HG02798 (cell line): ENCODE measurements at regions not wholly inside any gene's neighbourhood (a gene's known extent, or its start where the extent isn't known, plus 50 kb on each side); places are given as distances from the start of the nearest gene placed in this dataset.

Experiments
- ATAC-seq: cut with Tn5 transposase; IDR thresholded peaks from one replicate; pipeline ENCODE4 v1.9.1; 2021; ENCODE audit warnings: mild to moderate bottlenecking; ENCODE audit not compliant: unreplicated experiment, poor library complexity

GRCh38 chr2:12263730-12264129, 453.0 kb upstream of the TRIB2 start:
- ATAC-seq = no peak

GRCh38 chr2:12264146-12264545, 452.6 kb upstream of the TRIB2 start:
- no peak for ATAC-seq

DNA sequence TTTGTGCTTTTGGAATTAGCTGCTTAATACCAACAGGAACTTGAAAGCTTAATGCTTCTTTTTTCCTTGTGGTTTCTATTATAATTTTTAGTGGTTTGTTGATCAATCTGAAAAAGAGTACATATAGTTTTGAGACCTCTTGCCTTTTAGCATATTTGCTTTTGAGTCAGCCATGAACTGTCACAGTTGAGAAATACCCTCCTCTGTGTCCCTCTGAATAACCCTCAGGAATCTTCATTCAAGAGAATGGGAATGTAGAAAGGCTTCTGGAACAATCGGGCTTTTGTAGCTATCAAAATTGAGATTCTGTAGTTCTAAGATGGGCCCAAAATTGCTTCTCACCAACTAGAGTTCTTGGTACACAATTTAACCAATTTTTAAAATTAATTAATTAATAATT, 451.1 kb upstream of the TRIB2 start:
- ATAC-seq = no peak

DNA sequence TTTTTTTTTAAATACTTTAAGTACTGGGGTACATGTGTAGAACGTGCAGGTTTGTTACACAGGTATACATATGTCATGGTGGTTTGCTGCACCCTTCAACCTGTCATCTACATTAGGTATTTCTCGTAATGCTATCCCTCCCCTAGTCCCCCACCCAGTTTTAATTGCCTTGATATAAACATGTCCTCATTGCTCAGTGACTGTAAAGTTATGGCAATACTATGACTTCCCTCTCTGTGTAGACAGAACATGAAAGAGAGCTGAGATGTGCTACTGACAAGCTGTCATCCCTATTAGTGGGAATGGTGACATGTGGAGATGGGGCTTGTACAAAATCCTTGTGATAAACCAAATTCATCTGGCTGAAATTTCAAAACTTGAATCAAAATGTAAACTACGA, 449.7 kb upstream of the TRIB2 start:
- no peak for ATAC-seq

DNA sequence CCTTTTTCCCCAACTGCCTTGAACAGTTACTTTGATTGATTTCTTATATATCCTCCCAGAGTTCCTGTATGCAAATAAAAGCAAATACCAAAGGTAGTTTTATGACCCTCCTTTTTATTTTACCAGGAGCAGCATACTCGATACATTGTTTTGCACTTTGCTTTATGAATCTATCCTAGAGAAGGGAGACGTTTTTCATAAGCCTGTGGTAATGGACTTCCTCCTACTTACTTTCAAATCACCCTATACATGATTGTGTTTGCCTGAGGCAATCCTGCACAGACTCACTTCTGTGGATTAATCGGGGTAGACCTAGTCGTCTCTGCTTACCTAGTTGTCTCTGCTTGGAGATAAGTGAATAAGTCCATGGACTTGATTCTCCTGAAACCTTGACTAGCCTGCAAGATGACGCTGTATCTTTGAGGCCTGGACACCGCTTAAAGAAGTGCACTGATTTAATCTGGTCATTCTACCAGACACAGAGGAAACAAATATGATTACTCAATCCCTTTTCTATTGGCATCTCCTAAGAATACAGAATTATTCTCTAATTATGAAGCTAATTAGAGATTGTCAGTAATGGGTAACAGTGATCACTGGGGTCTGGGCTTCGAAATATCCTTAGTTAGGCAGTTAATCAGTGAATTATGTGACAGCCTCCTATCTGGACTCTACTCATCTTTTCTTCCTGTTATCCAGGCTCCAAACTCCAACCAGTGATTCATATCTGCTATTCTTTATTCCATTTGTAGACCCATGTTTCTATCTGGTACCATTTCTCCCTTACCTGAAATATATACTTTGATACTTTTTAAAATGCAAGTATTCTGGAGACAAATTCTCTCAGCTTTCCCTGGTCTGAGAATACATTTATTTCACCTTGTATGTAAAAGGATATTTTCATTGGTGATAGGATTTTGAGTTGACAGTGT, 447.4 kb upstream of the TRIB2 start:
- no peak for ATAC-seq

GRCh38 chr2:12270876-12271588, 445.7 kb upstream of the TRIB2 start:
- ATAC-seq = peak; percentile 45

DNA sequence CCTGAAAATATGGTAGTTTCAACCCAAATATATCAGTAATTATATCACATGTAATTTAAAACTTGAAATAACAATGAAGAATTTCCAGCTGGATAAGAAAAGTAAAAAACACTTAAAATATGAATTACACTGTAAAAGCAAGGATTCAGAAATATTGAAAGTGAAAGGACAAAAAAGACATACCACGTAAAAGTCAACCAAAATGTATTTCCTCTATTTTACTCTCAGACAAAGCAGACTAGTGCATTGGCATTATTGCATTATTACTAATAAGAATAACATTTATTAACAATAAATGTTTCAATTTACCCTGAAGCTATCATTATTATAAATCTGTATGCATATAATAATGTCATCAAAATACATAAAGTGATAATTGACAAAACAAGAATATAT, 445.1 kb upstream of the TRIB2 start:
- no peak for ATAC-seq

- ATAC-seq = no peak
Measured at GRCh38 chr2:12273111-12273510, 443.6 kb upstream of the TRIB2 start.

- no peak for ATAC-seq
Measured at GRCh38 chr2:12274591-12274990, 442.1 kb upstream of the TRIB2 start.

GRCh38 chr2:12277241-12278034, 439.3 kb upstream of the TRIB2 start:
- no peak for ATAC-seq

GRCh38 chr2:12278217-12278750, 438.5 kb upstream of the TRIB2 start:
- ATAC-seq = no peak

- ATAC-seq = peak; percentile 74
Measured at GRCh38 chr2:12282780-12283695, 433.7 kb upstream of the TRIB2 start.

DNA sequence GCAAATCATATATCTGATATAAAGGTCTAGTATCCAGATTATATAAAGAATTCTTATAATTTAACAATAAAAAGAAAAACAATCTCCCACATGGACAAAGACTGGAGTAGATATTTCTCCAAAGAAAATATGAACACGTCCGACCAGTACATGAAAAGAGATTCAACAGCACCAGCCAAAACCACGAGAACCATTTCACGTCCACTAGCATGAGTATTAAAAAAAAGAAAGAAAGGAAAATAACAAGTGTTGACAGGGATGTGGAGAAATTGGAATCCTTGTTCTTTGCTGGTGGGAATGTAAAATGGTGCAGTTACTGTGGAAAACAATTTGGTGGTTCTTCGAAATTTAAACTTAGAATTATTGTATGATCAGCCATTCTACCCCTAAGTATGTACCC, 432.7 kb upstream of the TRIB2 start:
- no peak for ATAC-seq

- ATAC-seq = no peak
Measured at GRCh38 chr2:12284487-12284886, 432.2 kb upstream of the TRIB2 start.

DNA sequence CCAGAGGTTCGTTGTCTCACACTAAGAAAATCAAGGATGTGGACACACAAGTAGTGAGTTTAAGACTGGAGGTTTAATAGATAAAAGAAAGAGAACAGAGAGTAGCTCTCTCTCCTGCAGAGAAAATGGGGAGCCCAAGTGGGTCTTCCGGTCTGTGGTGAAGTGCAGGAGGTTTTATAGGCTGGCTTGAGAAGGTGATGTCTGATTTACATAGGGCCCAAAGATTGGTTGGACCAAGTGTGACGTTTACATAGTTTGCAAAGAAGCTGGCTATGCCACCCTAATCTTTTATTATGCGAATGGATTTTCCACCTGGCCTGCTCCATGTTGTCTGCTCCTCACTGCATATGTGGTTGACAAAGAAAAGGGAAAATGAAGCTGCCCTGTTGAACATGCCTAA, 430.4 kb upstream of the TRIB2 start:
- no peak for ATAC-seq

- ATAC-seq = no peak
Measured at GRCh38 chr2:12287220-12287751, 429.4 kb upstream of the TRIB2 start.

- no peak for ATAC-seq
Measured at GRCh38 chr2:12288048-12288447, 428.7 kb upstream of the TRIB2 start.

DNA sequence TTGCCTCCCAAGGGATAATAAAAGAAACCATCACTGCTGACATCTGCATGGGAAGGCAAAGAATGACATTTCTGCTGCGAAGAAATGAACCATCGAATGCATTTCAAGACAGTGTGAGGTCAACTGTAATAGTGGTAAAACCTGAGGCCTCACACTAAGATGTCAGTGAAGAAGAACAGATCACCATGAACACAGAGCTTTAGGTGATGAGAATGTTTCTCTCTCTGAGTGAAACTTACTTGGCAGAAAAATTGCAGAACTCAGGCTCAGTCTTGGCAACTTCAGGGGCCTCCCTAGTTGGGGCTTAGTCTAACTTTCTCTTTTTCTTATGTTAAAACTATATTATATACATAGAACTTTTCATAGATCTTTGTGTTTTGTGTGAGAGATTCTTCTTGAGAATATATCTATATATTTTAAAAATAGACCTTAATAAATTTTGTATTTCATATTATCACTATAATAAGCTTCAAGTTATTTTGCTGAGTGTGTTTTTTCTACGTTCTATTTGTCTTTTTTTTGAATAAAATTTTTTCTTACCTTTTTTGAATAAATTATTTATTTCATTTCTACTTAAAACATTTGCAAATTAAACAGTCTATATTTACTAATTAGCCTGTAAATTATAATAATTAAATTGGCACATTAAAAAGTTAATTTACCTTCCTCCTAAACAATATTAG, 427.5 kb upstream of the TRIB2 start:
- no peak for ATAC-seq

- ATAC-seq = no peak
Measured at GRCh38 chr2:12291303-12291702, 425.4 kb upstream of the TRIB2 start.
